GM19455 (cell line): ENCODE measurements at regions not wholly inside any gene's neighbourhood (a gene's known extent, or its start where the extent isn't known, plus 50 kb on each side); places are given as distances from the start of the nearest gene placed in this dataset.

Source experiments
- ATAC-seq: cut with Tn5 transposase; IDR thresholded peaks from one replicate; pipeline ENCODE4 v1.9.1; 2021; ENCODE audit not compliant: unreplicated experiment

DNA sequence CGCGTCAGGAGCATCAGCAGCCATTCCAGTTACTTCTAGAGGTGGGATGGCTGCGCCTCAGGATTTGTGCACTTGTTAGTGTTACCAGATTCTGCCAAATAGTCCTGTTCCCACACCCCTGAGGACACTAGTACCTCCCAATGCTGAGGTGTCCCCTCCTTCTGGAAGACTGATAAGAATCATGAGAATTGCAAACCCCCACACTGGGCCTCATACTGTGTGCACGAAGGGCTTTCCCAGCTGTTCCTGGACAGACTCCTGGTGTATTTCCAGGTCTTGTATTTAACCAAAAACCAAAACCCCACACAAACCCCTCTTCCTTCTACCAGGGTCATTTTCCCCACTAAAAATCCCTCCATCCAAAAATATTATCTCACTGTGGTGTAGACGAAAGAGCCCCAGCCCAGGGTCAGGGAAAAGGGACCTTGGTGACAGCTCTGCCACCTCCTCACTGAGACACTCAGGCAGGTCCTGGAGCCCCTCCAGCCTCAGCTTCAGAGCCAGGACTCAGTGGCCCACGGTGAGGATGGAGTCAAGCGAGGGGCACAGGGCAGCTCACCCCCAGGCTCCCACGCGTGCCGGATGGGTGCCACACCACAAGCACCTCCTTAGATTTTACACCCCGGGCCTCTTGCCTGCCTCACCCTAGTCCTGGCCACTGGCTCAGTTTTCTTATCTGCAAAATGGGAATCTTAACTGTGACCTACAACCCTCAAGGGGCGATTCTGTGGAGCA is 131.4 kb upstream of the RUNX3 start:
- no peak for ATAC-seq

DNA sequence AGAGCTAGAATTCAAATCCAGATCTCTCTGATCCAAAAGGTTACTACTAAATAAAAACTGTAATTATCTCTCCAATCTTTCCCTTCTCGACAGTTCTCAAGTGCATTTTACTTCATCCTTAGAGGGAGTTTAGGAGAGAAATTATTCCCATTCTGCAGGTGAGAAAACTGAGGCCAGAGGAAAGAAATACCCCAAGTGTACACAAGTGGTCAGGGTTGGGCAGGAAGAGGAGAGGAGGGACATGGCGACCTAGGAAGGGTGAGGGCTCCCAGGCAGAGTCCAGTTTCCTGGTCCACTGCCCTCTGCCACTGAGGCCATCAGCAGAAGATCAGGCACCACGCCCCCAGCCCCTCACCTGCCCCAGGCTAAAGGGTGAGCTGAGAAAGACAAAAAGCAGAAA is 127.1 kb upstream of the RUNX3 start:
- no peak for ATAC-seq

DNA sequence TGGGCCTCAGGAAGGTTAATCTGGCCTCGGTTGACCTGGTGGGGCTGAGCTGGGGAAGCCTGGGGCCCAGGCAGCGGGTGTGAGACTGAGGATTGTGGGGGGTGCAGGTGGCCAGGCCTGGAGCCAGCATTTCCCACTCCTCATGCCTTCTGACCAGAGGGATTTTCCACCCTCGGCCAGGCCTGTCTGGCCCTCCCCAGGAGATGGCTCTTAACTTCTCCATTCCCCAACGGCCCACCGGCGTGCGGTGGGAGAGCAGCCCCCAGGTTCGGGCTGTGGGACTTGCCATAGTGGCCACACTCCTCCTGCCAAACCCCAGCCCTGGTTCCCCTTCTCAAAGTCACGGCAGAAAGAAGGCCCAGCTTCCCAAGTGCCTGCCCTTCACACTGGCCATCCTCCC is 126.5 kb upstream of the RUNX3 start:
- ATAC-seq = no peak

DNA sequence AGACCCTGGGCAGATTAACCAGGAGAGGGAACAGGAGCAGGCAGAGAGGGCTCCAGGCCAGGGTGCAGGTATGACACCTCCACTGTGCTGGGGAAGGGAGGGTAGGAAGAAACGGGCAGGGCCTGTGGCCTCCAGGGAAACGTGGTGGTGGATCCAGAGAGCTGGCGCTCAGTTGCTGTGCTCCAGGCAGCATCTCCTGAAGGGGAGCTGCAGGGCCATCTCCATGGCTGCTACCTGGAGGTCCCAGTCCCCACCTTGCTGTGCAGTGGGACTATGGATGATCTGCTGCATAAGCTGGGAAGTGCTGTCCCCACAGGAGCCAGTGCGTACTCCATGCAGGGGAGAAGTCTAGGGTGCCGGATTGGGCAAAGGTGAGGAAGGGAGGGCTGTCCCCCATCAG is 125.9 kb upstream of the RUNX3 start:
- no peak for ATAC-seq

DNA sequence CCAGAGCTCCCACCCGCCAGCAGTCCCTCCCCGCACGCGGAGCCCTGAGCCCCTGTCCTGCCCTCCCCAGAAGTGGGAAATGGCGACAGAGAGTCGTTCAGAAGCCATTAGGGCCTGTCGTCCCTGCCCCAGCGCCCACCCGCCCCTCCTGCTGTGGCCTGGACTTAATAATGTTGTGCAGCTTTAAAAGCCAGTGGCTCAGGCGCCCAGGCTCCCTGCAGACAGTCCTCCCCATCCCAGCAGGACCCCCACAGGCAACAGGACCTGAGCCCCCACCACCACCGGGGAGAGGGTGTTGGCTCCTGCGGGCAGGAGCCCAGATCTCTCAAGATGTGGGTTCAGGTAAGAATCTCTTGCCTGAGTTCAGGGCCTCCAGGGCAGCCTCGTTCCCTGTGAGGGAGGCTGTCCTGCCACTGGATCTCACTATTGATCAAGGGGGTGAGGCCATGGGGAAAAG is 125.3 kb upstream of the RUNX3 start:
- ATAC-seq = no peak

DNA sequence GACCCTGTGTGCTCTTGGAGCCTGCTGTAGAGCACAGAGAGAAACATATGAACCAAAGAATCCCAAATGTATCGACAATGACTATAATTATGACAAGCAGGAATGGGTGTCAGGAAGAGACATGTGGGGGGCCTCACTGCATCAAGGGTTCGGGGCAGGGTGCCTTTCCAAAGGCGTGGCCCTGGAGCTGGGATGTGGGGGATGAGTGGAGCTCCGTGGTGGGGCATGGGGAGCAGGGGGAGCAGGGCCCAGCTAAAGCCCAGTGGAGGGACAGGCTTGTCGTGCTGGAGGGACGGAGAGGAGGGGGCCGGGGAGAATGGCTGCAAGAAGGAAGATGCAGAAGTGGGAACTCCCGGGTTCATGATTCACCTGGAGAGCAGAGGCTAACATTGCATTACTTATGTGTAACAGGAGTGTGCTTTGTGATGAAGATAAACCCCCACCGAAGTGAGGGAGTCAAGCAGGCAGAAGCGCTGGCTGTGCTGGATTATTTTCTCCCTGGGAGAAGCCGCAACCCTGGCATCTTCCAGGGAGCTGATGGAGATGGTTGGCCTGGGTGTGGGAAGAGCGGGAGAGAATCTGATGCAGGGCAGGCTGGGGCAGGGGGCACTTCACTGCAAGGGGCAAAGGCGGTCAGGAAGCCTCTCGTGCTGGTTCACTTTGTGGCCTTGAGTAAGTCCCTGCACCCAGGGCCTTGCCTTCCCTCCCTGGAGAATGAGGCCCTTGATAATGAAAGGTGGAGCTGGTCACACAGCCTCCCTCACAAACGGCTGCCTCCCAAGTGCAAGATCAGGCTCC is 124.6 kb upstream of the RUNX3 start:
- no peak for ATAC-seq

DNA sequence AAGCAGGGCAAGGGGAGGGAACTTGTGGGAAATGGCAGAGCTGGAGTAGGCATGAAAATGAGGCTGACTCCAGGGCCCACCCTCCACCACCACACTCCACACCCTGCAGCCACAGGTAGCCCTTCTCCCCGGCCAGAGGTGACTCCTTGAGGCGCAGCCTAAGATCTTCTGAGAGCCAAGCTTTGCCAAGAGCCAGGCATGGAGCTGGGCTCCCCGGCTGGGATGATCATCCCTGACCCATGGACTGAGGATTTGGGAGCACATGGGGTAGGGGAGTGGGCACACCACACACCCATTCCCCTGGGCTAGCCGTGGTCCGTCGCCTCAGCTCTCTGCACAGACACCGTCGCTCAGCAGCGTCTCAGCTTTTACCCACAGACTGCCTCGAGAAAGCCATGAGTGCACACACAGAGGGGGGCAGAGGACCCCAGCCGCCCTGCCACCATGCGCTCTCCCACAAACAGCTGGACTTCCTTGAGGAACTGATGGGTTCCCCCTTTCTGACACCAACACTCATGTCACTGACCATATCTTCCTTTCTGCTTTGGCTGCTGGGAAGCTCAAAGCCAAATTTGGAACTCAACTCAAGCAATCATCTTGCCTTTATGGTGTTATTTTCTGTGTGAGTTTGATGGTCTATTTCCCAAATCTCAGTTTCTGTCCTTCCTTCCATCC is 123.6 kb upstream of the RUNX3 start:
- no peak for ATAC-seq

DNA sequence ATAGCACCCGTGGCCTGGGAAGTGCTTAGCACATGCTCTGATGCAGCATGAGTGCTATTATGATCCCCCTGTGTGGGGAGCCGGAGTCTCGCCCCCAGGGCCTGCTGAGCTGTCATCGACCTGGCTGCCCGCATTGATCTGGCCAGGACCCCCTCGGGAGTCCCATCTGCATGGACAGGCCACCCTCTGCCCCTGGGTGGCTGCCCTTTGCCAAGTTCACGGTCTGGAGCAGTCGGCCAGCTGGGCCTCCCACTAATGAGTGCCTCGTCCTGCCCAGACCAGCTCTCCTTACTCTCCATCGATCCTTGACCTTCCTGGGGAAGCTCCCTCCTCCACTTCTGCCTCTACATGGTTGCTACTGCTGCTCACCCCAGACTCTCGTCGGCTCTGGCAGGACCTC is 121.8 kb upstream of the RUNX3 start:
- no peak for ATAC-seq

DNA sequence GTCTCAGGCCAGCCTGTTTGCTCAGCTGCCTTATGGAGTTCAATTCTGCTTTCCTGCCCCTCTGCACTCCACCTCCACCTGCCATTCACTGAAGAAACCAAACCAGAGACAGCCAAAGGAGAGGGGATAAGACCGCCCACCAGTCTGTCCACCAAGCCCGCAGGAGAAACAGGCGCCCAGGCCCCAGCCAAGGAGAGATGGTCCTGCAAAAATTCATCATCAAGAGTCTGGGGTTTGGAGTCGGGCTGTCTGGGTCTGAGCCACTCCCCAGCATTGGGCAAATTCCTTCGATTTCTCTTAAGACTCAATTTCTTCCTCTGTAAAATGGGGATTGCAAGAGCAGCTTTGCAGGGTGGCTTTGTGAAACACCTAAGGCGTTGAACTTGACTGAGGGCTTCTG is 121.4 kb upstream of the RUNX3 start:
- ATAC-seq = no peak

DNA sequence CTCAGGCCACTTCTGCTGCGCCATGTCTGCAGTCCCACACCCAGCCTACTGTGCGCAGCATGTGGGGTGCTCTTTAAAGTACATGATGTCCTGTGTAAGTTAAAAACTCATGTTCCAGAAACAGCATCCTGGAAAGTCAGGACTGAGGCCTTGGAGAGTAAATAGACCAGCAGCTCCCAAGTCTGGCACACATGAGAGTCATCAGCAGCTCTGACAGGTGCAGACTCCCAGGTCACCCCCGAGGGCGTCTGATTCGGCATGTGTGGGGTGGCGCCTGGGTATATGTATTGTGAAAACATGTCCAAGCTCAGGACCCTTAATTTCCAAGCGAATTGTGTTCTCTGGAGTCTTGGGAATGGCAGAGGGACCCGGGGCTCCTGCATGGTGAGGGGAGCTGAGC is 120.1 kb upstream of the RUNX3 start:
- ATAC-seq = no peak

DNA sequence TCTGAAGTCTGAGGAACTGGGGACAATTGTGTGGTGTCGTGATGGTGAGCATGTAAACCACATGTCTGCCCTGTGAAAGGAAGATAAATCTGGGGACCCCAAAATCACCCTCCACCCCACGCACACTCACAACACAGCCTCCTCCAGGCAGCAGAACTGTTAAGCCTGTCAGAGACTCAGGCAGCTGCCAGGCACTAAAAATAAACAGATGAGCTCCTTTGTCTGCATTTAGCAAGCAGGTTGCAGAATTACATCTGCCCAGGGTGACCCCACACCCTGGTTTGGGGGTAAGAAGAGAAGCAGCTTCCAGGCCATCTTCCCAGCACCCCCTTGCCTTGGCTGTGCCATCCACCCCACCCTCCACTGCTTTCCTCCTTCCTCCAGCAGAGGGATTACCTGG is 119.1 kb upstream of the RUNX3 start:
- no peak for ATAC-seq

DNA sequence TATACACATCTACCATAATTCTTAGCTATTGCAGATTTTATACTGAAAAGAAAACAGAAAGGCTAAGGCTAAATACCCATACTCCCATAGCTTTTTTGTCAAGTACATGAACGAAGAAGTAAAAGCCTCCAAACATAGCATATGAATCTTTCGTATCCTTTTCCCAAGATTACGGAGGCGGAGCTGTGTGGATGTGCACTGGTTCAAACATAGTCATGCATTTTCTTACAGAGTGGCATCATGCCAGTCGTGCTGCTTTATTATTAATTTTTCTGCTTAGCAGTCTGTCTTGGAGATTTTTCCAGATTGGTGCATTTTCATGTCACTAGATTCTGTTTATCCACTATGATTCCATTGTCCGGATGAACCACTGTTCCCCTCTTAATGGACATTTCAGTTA is 118.7 kb upstream of the RUNX3 start:
- ATAC-seq = no peak

DNA sequence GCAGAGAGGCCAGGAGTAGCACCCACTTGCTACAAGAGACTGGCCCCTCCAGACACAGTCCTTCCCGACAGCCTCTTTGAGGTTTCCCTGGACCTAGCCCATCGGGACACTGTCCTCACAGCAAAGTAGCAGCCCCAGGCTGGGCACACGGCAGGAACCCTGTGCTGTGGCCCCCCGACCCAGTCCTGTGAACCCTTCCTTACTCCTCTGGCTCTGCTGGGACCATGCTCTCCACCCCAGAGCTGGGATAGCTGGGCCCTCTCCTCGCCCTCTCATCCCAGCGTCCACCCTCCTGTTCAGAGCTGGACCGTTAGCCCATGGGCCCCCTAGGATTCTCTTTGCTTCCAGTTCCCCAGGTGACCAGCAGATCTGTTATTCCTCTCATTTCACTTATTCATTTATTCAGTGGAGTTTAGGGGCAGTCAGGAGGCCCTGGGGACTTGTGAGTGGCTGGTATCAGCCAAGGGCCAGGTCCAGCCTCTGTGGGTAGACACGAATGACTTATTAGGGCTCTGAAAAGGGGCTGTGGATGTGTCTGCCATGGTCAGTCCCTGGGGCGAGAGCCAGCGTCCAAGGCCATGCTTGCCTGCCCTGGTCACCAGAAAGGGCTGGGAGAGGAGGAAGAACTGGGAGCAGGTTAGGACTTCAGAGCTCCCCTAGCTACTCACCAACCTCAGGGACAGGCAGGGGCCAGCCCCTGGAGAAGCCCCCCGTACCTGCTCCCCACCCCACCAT is 117.6 kb upstream of the RUNX3 start:
- no peak for ATAC-seq

DNA sequence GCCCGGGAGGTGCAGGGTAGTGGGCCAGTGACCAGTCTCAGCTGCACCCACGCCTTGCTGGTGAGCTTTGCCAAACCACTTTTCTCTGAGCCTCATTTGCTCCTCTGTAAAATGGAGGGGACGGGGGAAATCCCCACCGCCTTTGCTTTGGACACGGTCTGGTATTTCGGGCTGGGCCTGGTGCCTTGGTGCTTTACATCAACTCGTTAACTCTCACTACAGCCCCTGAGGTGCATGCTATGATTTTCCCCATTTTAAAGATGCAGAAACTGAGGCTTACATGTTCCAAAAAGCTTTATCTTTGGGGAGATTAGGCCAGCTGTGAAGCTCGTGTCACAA is 116.1 kb upstream of the RUNX3 start:
- no peak for ATAC-seq

DNA sequence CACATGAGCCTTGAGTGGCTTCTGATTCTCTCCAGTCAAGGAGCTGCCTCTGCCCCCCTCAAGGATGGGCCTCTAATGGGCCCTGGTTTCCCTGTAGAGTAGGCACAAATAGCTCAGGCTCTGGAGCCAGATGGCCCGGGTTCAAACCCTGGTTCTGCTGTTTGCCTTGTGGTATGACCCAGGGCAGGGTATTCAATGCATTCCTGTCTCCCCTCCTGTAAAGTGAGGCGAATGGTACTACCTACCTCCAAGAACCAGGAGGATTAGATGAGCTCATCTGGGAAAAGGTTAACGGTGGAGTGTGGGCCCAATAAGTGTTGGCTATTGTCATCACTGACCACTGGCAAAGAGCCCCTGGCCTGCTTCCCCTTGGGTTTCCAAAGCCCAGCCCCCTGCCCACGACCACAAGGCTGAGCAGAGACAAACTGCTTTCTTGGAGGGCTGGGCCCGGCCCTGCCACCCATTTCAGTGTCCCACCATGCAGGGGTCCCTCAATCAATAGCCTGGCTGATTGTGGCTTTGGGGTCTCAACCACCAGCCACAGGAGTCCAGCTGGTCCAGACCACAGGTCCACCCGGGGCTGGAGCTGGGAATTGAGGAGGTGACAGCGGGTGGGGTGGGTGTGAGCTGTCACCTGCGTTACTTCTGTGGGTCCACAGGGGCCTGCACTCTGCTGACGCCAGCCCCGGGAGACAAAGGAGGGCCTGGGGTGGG is 115.6 kb upstream of the RUNX3 start:
- ATAC-seq = no peak

DNA sequence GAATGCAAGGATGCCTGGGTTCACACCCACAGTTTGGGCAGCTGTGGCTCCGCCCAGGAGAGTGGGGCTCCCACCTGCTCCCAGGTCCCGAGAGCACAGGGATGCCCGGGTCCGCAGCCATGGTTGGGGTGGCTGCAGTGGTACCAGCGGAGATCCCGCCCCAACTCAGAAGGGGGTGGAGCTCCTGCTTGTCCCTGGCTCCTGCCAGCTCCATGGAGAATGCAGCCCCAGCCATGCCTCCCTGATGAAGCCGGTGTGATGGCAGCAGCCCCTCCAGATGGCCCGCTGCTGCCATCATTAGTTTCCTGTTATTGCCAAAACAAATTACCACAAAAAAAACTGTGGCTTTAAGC is 113.1 kb upstream of the RUNX3 start:
- ATAC-seq = no peak

DNA sequence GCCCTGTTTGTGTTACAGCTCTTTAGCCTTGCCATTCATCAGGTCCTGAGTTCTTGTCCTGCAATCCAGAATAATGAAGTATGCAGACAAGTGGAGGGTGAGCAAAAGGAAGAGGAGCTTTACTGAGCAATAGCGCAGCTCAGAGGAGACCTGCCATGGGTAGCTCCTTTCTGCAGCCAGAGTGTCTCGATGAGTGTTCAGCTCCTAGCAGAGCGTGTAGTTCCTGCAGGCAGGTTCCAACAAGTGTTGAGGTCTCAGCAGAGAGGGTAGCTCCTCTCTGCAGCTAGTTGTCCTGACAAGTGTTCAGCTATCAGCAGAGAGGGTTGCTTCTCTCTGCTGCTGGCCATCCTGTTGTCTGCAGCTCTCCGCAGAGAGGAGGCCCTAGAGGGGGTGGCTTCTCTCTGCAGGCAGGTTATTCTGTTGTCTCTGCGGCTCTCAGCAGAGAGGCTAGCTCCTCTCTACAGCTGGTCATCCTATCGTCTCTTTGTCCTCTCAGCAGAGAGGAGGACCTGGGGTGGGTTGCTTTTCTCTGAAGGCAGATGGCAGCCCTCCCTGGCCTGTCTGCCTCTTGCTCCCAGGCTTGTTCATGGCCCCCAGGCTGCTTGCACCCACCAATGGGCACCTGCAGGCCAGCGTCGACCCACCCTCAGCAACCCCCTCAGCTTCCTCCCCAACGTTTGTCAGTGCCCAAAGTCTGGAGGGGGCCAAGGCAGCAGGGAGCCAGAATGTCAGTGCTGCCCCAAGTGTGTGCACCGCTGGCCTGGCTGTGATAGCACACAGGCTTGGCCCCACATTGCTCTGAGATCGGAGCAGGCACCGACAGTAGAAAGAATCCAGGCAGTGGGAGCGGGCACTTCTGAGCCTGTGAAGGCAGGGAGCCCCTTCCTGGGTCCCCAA is 112.5 kb upstream of the RUNX3 start:
- no peak for ATAC-seq

DNA sequence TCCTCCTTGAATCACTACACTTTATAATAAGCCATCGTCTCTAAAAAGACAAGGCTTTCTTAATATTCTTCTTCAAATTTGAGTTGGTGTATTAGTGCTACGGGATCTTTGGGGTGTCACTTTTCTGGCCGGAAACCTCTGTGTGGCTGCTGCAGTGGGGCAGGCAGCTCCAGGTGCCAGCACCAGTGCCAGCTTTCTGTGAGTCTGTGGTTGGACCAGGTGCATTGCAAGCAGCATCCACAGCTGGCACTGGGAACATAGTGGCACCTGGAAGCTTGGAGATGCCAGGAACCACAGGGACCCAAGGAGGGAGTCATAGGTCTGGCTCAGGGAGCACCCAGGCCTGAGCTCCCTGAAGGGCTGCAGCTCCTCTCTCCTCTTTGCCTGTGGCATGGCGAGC is 111.8 kb upstream of the RUNX3 start:
- no peak for ATAC-seq

DNA sequence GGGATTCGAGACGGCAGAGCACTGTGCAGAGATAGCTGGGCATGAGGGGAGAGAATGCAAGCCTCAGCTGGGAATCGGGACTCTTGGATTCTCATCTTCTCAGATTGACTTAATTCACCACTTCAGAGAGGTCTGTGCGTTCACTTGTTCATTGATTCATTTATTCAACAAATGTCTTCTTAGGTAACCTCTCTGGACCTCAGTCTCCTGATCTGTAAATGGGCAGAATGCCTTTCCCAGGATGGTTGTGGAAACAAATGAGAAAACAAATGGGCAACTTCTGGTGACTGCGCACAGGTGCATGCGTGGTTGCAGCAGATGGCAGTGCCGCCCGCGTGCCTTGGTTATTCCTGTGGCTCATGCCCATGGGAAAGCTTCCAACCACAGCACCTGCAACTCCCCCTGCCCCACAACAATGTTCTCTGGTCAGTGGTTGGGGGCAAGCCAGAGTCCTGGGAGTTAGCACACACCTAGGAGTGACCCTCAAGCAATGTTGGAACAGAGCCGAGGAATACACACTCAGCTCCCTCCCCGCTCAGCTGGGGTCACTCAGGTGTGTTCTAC is 110.1 kb upstream of the RUNX3 start:
- ATAC-seq = no peak

DNA sequence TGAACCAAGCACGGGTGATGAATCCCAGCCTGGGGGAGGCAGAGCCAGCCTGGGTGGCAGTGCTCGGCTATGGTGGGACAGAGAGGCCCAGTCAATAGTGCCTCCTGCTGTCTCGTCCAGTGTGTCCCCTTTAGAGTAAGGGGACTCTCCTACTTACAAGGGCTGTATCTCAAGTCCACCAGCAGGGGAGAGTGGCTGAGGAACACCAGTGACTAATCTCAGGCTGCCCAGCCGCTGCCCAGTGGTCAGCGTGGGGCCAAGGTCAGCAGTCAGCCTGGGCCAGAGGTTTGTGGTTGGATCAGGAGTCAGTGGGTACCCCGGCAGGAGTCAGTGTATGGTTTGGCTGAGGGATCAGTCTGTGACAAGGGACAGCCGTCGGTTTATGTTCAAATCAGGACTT is 109.2 kb upstream of the RUNX3 start:
- ATAC-seq = no peak
